ENCODE measurements at regions not wholly inside any gene's neighbourhood (a gene's known extent, or its start where the extent isn't known, plus 50 kb on each side); places are given as distances from the start of the nearest gene placed in this dataset.

GRCh38 chr7:41457832-41458437 lies 245.0 kb downstream of the INHBA start:
- no peak overlapping the region for H3K27ac ChIP-seq
- TF ChIP-seq, protein P1, sequence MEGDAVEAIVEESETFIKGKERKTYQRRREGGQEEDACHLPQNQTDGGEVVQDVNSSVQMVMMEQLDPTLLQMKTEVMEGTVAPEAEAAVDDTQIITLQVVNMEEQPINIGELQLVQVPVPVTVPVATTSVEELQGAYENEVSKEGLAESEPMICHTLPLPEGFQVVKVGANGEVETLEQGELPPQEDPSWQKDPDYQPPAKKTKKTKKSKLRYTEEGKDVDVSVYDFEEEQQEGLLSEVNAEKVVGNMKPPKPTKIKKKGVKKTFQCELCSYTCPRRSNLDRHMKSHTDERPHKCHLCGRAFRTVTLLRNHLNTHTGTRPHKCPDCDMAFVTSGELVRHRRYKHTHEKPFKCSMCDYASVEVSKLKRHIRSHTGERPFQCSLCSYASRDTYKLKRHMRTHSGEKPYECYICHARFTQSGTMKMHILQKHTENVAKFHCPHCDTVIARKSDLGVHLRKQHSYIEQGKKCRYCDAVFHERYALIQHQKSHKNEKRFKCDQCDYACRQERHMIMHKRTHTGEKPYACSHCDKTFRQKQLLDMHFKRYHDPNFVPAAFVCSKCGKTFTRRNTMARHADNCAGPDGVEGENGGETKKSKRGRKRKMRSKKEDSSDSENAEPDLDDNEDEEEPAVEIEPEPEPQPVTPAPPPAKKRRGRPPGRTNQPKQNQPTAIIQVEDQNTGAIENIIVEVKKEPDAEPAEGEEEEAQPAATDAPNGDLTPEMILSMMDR (conservative IDR thresholded peaks at IDR 0.05) = no peak

DNA sequence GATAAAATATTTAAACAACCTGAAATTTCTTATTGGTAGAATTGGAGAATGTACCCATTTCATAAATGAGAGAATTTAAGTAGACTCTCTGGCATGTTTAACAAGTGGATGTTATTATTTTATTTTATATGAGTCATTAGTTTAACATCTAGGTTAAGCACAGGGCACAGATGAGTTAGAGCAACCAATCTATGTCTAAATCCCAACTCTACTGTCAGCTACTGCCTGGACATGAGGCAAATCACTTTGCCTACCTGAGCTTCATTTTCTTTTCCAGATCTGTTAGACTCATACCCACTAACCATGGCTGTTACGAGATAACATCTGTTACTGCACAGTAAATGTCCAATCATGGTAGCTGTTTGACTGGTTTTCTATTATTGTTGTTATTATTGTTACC lies 251.1 kb downstream of the INHBA start:
- TF ChIP-seq, protein P1 (conservative IDR thresholded peaks at IDR 0.05) = no peak
- H3K27ac ChIP-seq = no peak overlapping the region

DNA sequence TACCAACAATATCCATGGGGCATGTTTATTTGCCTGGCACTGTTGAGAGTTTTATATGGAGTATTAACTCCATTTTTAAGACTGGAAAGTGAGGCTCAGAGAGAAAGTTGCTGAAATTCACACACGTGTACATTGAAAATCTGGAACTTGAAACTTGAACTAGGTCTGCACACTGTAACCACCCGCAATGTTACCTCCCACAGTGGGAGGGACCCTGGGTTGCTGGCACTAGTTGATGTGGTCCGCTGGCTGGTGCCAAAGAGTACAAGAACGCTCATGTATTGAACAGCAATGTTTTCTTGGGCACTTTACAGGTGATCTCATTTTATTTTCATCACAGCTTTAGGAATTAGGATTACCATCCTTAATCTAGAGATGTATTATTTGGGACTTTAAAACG lies 253.2 kb downstream of the INHBA start:
- H3K27ac ChIP-seq = no peak overlapping the region
- TF ChIP-seq, protein P1 (conservative IDR thresholded peaks at IDR 0.05) = no peak

GRCh38 chr7:41449286-41449685 lies 253.6 kb downstream of the INHBA start:
- TF ChIP-seq, protein P1 (conservative IDR thresholded peaks at IDR 0.05) = no peak
- H3K27ac ChIP-seq = no peak overlapping the region

DNA sequence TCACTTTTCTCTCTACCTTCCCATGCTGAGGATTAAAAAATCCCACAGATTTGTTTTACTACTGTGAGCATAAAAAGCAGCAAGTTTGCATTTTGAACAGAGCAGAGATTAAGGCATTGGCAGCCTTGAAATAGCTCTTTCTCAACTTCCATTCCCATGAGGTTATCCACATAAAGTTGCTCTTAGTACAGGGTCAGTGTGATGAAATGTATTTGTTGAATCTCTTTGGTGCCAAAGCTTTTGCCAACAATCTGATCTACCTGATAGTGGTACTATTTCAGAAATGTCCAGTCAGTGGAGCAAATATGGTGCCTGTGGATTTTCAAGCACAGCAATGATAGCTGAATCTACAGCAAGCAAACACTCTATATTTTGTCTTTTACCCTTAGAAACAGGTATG lies 254.8 kb downstream of the INHBA start:
- TF ChIP-seq, protein P1 (conservative IDR thresholded peaks at IDR 0.05) = no peak
- no peak overlapping the region for H3K27ac ChIP-seq

DNA sequence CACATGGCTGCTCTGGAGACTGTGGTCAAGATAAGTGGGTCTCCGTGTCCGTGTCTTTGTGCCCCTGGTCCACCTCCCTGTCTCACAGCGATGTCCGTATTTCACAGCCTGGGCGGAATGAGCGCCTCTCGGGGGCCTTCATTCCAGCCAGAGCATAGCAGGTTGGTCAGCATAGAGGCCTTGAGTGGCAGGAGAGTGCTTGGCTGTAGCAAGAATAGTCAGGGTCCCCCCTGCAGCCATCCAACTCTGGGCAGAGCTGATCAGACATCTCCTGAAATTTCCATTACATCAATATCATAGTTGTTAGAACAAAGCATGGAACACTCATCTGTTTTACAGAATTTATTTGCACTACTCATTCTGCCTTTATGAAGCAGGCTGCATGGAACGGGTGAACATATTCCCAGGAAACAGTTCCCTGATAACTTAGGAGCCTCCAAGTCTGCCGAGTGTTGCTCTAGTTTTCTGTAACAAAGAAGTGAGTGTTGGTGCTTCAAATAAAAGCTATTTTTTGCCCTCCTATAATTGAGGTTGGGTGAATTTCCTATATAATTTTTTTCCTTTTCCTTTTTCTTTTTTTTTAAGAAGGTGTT lies 255.3 kb downstream of the INHBA start:
- TF ChIP-seq, protein P1 (conservative IDR thresholded peaks at IDR 0.05) = no peak

DNA sequence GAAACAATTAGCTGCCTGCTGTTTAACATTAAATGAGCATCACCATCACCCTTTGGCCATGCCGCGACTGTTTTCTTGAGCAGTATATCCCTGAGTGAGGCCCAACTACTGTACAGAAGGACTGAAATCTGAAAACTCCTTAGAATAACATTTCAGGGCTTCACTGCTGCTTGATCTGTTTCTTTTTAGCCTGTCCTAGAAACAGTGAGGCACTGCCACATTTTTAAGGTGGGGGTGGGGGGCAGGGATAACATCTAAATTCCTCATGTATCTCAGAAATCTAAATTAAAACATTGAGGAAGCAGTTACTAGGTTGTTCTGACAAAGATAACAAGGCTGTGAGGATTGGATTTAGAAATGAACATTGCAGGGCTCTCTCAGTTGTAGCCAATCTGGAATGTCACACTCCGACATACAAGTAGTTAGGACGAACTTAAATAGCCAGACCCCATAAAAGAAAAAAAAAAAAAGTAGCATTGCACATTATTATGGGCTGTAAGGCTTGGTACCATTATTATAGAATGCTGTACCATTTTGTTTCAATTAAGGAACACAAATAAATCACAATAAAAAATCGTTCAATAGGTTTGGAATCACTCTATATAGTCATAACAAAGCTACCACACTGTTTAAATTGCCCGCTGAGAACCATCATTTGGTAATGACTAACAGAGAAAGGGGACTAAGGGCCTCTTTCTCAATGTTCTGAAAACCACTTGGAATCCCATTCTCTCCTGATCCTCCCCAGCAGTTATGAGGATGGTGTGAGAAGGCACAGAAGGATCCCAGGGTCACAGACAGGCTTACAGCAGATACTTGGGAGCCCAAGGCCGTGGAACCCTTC lies 256.1 kb downstream of the INHBA start:
- H3K27ac ChIP-seq = no peak overlapping the region
- TF ChIP-seq, protein P1 (conservative IDR thresholded peaks at IDR 0.05) = no peak

More for the DNA sequence above, 255.3 kb downstream of the INHBA start:
- H3K27ac ChIP-seq = no peak overlapping the region
